NCI-H345 treated with DMSO at 0.1 percent for 48 hours (cell line): ENCODE measurements at regions not wholly inside any gene's neighbourhood (a gene's known extent, or its start where the extent isn't known, plus 50 kb on each side); places are given as distances from the start of the nearest gene placed in this dataset.

Experiments used
- DNase-seq: peaks from one replicate; lab custom pipeline; 2025; ENCODE audit not compliant: unreplicated experiment; lab: John Stamatoyannopoulos, UW

- DNase-seq, result no peak
Measured at GRCh38 chr14:45373877-45374276, 120.9 kb upstream of the MIS18BP1 start.

- DNase-seq, result no peak
Measured at GRCh38 chr14:45364565-45365156, 111.7 kb upstream of the MIS18BP1 start.

GRCh38 chr14:45362505-45362904 is 109.5 kb upstream of the MIS18BP1 start:
- no peak for DNase-seq

GRCh38 chr14:45361727-45362126 is 108.7 kb upstream of the MIS18BP1 start:
- no peak for DNase-seq

- no peak for DNase-seq
Measured at GRCh38 chr14:45359746-45360145, 106.7 kb upstream of the MIS18BP1 start.

GRCh38 chr14:45332360-45332988 is 79.5 kb upstream of the MIS18BP1 start:
- no peak for DNase-seq

GRCh38 chr14:45308745-45309397 is 55.9 kb upstream of the MIS18BP1 start:
- DNase-seq, result no peak
